IMR-90 (cell line): ENCODE measurements at regions not wholly inside any gene's neighbourhood (a gene's known extent, or its start where the extent isn't known, plus 50 kb on each side); places are given as distances from the start of the nearest gene placed in this dataset.

ENCODE experiments used
- ATAC-seq: fragments of 200-7000 bp; cut with Tn5 transposase; 2 replicates; pipeline ENCODE4 v1.9.1; 2020; ENCODE audit warnings: low read depth, mild to moderate bottlenecking, moderate library complexity
- BruUV-seq: library from RNA; stranded (reverse); fragments of 400-500 nt; replicated peaks from 2 replicates; lab custom pipeline; 2021; lab: Mats Ljungman, UMichigan
- CTCF ChIA-PET: fragments of 300-600 bp; formaldehyde crosslinking; extraction: SDS; loops from one replicate; lab custom pipeline; 2021; ENCODE audit warnings: antibody characterized with exemption; lab: Yijun Ruan, JAX
- POLR2A ChIA-PET: fragments of 300-600 bp; sonication (Branson Sonifier 250); formaldehyde crosslinking; loops from one replicate; lab custom pipeline; 2022; ENCODE audit warnings: antibody characterized with exemption; ENCODE audit not compliant: unreplicated experiment; lab: Charles Lee
- DNase-seq: peaks from one replicate; pipeline ENCODE4 v3.0.0; 2013
- H2AFZ ChIP-seq: replicated peaks from 2 replicates; pipeline ENCODE3; 2013; ENCODE audit warnings: low read length, mild to moderate bottlenecking; ENCODE audit not compliant: poor library complexity
- H2AK5ac ChIP-seq: 2 replicates; pipeline ENCODE4 v1.6.1; 2013; ENCODE audit warnings: low read depth, low read length, inconsistent platforms
- H2AK9ac ChIP-seq: replicated peaks from 2 replicates; pipeline ENCODE3; 2013; ENCODE audit warnings: mild to moderate bottlenecking, low read depth, low read length, moderate library complexity; ENCODE audit not compliant: poor library complexity
- H2BK120ac ChIP-seq: 2 replicates; pipeline ENCODE4 v1.6.1; 2013; ENCODE audit warnings: low read depth, low read length, inconsistent platforms
- H2BK15ac ChIP-seq: 3 replicates; pipeline ENCODE4 v1.6.1; 2013; ENCODE audit warnings: low read depth, low read length, inconsistent platforms
- H2BK20ac ChIP-seq: 2 replicates; pipeline ENCODE4 v1.6.1; 2013; ENCODE audit warnings: low read depth, mild to moderate bottlenecking, inconsistent platforms, low read length, moderate library complexity
- H2BK5ac ChIP-seq: 2 replicates; pipeline ENCODE4 v1.6.1; 2013; ENCODE audit warnings: mild to moderate bottlenecking, low read depth, low read length, inconsistent platforms; ENCODE audit not compliant: poor library complexity, severe bottlenecking
- H3K14ac ChIP-seq: replicated peaks from 2 replicates; pipeline ENCODE4 v1.6.1; 2013; ENCODE audit warnings: low read depth, low read length, inconsistent platforms
- H3K18ac ChIP-seq: 2 replicates; pipeline ENCODE4 v1.6.1; 2013; ENCODE audit warnings: low read depth, low read length, control low read depth
- H3K23ac ChIP-seq: 2 replicates; pipeline ENCODE4 v1.6.1; 2013; ENCODE audit warnings: low read depth, low read length, inconsistent platforms
- H3K27ac ChIP-seq: 2 replicates; pipeline ENCODE4 v1.5.1; 2013; ENCODE audit warnings: mild to moderate bottlenecking, control low read depth, low read length; ENCODE audit not compliant: insufficient read depth
- H3K27me3 ChIP-seq: 2 replicates; pipeline ENCODE4 v1.6.1; 2013; ENCODE audit warnings: low read length; ENCODE audit not compliant: control insufficient read depth, insufficient read depth
- H3K36me3 ChIP-seq: 2 replicates; pipeline ENCODE4 v1.6.1; 2013; ENCODE audit warnings: low read length, mixed read lengths; ENCODE audit not compliant: control insufficient read depth, insufficient read depth
- H3K4ac ChIP-seq: 2 replicates; pipeline ENCODE4 v1.6.1; 2013; ENCODE audit warnings: low read depth, low read length, inconsistent platforms
- H3K4me1 ChIP-seq: 2 replicates; pipeline ENCODE4 v1.6.1; 2013; ENCODE audit warnings: low read length, mixed read lengths; ENCODE audit not compliant: control insufficient read depth, insufficient read depth
- H3K4me2 ChIP-seq: 2 replicates; pipeline ENCODE4 v1.6.1; 2013; ENCODE audit warnings: low read depth, mild to moderate bottlenecking, control low read depth, low read length, moderate library complexity
- H3K4me3 ChIP-seq: 2 replicates; pipeline ENCODE4 v1.5.1; 2013; ENCODE audit warnings: low read depth, mild to moderate bottlenecking, control low read depth, low read length, moderate library complexity; ENCODE audit not compliant: insufficient read depth
- H3K56ac ChIP-seq: 2 replicates; pipeline ENCODE4 v1.6.1; 2013; ENCODE audit warnings: low read length, inconsistent platforms; ENCODE audit not compliant: insufficient read depth; ENCODE audit errors: extremely low read depth
- H3K79me1 ChIP-seq, 2 experiments: 2 replicates each; pipeline ENCODE4 v1.6.1; 2013; ENCODE audit warnings: low read length in 2 of 2, inconsistent platforms in 1 of 2, low read depth in 1 of 2
- H3K9ac ChIP-seq: 2 replicates; pipeline ENCODE4 v1.6.1; 2013; ENCODE audit warnings: low read depth, low read length, control low read depth
- H3K9me1 ChIP-seq: 2 replicates; pipeline ENCODE4 v1.6.1; 2013; ENCODE audit warnings: low read length, inconsistent platforms; ENCODE audit not compliant: insufficient read depth
- H3K9me3 ChIP-seq: 2 replicates; pipeline ENCODE4 v1.6.1; 2013; ENCODE audit warnings: low read length; ENCODE audit not compliant: control insufficient read depth, insufficient read depth
- H4K20me1 ChIP-seq: 2 replicates; pipeline ENCODE4 v1.6.1; 2013; ENCODE audit warnings: low read length, inconsistent platforms; ENCODE audit not compliant: insufficient read depth
- H4K5ac ChIP-seq: 2 replicates; pipeline ENCODE4 v1.6.1; 2013; ENCODE audit warnings: mild to moderate bottlenecking, low read depth, low read length, control low read depth
- H4K8ac ChIP-seq, 2 experiments: 2 replicates each; pipeline ENCODE4 v1.6.1; 2013; ENCODE audit warnings: low read depth in 2 of 2, low read length in 2 of 2, control low read depth in 1 of 2, inconsistent platforms in 1 of 2
- H4K91ac ChIP-seq: 2 replicates; pipeline ENCODE4 v1.6.1; 2013; ENCODE audit warnings: low read depth, low read length, inconsistent platforms; ENCODE audit not compliant: insufficient read depth
- CHD1 ChIP-seq: IDR thresholded peaks from 2 replicates; pipeline ENCODE4 v1.6.1; 2012; ENCODE audit warnings: low read depth, low read length, improper control_type of control experiment
- MXI1 ChIP-seq: IDR thresholded peaks from 2 replicates; pipeline ENCODE4 v1.6.1; 2012; ENCODE audit warnings: low read depth, mild to moderate bottlenecking, low read length, moderate library complexity, borderline replicate concordance
- NFE2L2 ChIP-seq: fragments of 150-350 bp; IDR thresholded peaks from 2 replicates; pipeline ENCODE4 v1.6.1; 2016; ENCODE audit warnings: low read depth, mild to moderate bottlenecking, low read length
- POLR2A ChIP-seq: IDR thresholded peaks from 2 replicates; pipeline ENCODE4 v1.6.1; 2012; ENCODE audit warnings: mild to moderate bottlenecking, low read depth, low read length
- RAD21 ChIP-seq: IDR thresholded peaks from 2 replicates; pipeline ENCODE4 v1.6.1; 2012; ENCODE audit warnings: low read length, improper control_type of control experiment
- RFX5 ChIP-seq: IDR thresholded peaks from 2 replicates; pipeline ENCODE4 v1.8.0; 2012; ENCODE audit warnings: low read depth, mild to moderate bottlenecking, low read length, moderate library complexity
- WGBS, 2 experiments: methylation state at CpG; one replicate each; pipeline versions ENCODE4 v1.1.5 to v1.1.7; 2013; ENCODE audit warnings: missing lambda C conversion rate in 2 of 2; ENCODE audit not compliant: insufficient read length in 1 of 2; ENCODE audit errors: extremely low coverage in 2 of 2; 5-methylcytosine and 5-hydroxymethylcytosine counted together
- dilution Hi-C: fragments of 300-500 bp; cut with HindIII; formaldehyde crosslinking; loops from one replicate; pipeline ENCODE4 v1.14.3; 2018; ENCODE audit warnings: low sequenced_read_pairs; ENCODE audit not compliant: unreplicated experiment
- in situ Hi-C: fragments of 300-500 bp; cut with MboI; formaldehyde crosslinking; loops from 3 replicates; pipeline ENCODE4 v1.14.3; 2019; ENCODE audit warnings: low sequenced_read_pairs, inconsistent platforms, mixed read lengths
- intact Hi-C: fragments of 100-400 bp; cut with micrococcal nuclease; formaldehyde crosslinking; loops from 2 replicates; pipeline ENCODE4 v1.10.0; 2022
- TF ChIP-seq, protein P1 (sequence below): fragments of 150-350 bp; IDR thresholded peaks from 2 replicates; pipeline ENCODE4 v1.6.1; 2017; ENCODE audit warnings: mild to moderate bottlenecking, antibody characterized with exemption, low read length, low read depth
- TF ChIP-seq, protein P2 (sequence below): conservative IDR thresholded peaks from 2 replicates; pipeline ENCODE4 v1.5.1; 2012; ENCODE audit warnings: mild to moderate bottlenecking, low read depth, low read length, improper control_type of control experiment

DNA sequence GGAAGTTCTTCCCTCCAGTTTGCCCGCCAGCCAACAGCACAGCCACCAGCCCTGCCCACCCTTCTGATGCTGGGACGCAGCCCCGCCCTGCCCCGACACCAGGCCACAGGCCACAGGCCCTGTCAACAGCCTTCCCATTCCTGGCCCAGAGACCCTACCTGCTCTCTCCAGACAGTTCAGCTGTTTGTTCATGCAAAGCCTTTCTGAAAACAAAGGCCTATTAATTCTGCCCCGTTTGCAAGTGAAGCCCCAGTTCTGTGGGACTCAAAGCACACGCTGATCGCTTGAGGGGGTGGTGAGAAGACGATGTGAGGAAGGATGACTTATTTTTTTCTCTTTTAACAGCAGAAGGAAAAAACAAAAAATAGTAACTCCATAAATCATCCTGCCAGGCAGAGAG, 55.4 kb upstream of the KIF26B start:
- Histone ChIP-seq H2AK5ac (no peak overlapping the region), H3K9me3 (no peaks in the 10 kb centered on the region), H3K79me1 (no peaks in the 10 kb centered on the region), H3K56ac (no peak overlapping the region), H4K8ac (no peak overlapping the region), H3K4ac (no peak overlapping the region), H2AFZ (no peak overlapping the region), H3K4me1 (peaks cover 1% of the 10 kb centered on the region; the same call in 1 of the 2 replicates), H2BK15ac (no peak overlapping the region), H3K9ac (no peak overlapping the region), H2AK9ac (no peak overlapping the region), H2BK20ac (no peak overlapping the region), H3K27ac (no peak overlapping the region), H4K20me1 (no peaks in the 10 kb centered on the region), H4K5ac (no peak overlapping the region), H3K4me3 (no peak overlapping the region), H2BK5ac (no peak overlapping the region), H3K14ac (no peak overlapping the region), H3K27me3 (no peaks in the 10 kb centered on the region), H3K36me3 (no peaks in the 10 kb centered on the region), H3K23ac (no peak overlapping the region), H2BK120ac (no peak overlapping the region), H3K4me2 (no peak overlapping the region), H3K9me1 (no peaks in the 10 kb centered on the region; the same call in 1 of the 2 replicates), H3K18ac (no peak overlapping the region), H4K91ac (no peak overlapping the region)
- BruUV-seq: no TSS peak
- dilution Hi-C loops (no loop called here), in situ Hi-C loops (no loop called here), intact Hi-C loops (no loop called here)
- WGBS, 2 experiments: no CpG with 5 or more reads among the region's 8 CpGs
- ChIA-PET POLR2A (interaction anchor here (0.5 kb wide), 1 partner anchor 1225 kb away, joined by 5 read pairs; no protein-coding TSS in a partner anchor), CTCF (interaction anchor here (0.5 kb wide), 1 partner anchor 58 kb away, joined by 3 read pairs; no protein-coding TSS in a partner anchor)
- TF ChIP-seq, protein P1, sequence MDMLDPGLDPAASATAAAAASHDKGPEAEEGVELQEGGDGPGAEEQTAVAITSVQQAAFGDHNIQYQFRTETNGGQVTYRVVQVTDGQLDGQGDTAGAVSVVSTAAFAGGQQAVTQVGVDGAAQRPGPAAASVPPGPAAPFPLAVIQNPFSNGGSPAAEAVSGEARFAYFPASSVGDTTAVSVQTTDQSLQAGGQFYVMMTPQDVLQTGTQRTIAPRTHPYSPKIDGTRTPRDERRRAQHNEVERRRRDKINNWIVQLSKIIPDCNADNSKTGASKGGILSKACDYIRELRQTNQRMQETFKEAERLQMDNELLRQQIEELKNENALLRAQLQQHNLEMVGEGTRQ: no peak
- TF ChIP-seq, protein P2, sequence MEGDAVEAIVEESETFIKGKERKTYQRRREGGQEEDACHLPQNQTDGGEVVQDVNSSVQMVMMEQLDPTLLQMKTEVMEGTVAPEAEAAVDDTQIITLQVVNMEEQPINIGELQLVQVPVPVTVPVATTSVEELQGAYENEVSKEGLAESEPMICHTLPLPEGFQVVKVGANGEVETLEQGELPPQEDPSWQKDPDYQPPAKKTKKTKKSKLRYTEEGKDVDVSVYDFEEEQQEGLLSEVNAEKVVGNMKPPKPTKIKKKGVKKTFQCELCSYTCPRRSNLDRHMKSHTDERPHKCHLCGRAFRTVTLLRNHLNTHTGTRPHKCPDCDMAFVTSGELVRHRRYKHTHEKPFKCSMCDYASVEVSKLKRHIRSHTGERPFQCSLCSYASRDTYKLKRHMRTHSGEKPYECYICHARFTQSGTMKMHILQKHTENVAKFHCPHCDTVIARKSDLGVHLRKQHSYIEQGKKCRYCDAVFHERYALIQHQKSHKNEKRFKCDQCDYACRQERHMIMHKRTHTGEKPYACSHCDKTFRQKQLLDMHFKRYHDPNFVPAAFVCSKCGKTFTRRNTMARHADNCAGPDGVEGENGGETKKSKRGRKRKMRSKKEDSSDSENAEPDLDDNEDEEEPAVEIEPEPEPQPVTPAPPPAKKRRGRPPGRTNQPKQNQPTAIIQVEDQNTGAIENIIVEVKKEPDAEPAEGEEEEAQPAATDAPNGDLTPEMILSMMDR: no peak
- no peak for TF ChIP-seq RFX5
- no peak for TF ChIP-seq MXI1
- TF ChIP-seq CHD1: no peak
- no peak for TF ChIP-seq RAD21
- no peak for TF ChIP-seq NFE2L2
- TF ChIP-seq POLR2A: no peak
- no peak for ATAC-seq
- no peak for DNase-seq
